IPS DF 19.7 (cell line): ENCODE measurements at regions not wholly inside any gene's neighbourhood (a gene's known extent, or its start where the extent isn't known, plus 50 kb on each side); places are given as distances from the start of the nearest gene placed in this dataset.

Experiments
- DNase-seq: peaks from one replicate; pipeline ENCODE4 v3.0.0-alpha.2; 2013; ENCODE audit warnings: low read depth, low spot score

DNA sequence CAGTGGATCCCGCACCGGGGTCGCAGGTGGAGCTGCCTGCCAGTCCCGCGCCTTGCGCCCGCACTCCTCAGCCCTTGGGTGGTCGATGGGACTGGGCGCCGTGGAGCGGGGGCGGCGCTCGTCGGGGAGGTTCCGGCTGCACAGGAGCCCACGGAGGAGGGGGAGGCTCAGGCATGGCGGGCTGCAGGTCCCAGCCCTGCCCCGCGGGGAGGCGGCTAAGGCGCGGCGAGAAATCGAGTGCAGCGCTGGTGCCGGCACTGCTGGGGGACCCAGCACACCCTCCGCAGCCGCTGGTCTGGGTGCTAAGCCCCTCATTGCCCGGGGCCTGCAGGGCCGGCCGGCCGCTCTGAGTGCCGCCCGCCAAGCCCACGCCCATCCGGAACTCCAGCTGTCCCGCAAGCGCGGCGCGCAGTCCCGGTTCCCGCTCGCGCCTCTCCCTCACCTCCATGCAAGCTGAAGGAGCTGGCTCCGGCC is 120.6 kb upstream of the MEF2C start:
- DNase-seq, result no peak

DNA sequence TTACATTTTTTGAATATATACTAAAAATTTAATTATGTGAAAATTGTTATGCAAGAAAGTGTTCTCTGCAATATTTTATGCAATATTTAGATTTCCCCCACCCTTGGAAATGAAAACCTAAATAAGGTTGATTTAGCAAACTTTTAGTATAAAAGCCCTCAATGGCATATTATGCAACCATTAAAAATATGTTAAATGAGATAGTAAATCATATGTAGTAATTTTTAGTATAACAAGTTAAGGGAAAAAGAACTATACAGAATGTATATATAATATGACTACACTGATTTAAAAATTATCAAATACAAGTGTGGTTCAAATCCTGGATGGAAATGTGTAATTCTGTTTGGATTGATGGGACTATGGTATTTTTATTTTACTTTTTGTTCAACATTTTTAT is 116.9 kb upstream of the MEF2C start:
- DNase-seq, result no peak

DNA sequence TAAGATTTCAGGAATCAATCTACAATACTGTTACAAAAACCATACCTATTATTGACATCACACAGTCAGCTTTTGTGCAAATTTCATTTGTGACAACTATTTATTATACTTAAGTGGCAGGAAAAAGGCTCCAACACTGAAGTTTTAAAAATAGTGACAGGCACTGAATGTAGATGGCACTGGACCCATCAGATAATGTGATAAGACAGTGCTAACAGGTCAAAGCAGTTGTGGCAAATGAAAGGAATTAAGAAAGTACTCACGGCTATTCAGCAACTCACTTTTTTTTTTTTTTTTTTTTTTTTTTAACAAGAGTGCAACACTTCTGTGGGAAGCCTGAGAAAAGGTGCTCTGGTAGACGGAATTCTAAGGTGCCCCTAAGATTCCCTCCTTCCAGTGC is 115.0 kb upstream of the MEF2C start:
- no peak for DNase-seq

GRCh38 chr5:88984040-88984439 is 101.1 kb upstream of the MEF2C start:
- DNase-seq, result no peak

DNA sequence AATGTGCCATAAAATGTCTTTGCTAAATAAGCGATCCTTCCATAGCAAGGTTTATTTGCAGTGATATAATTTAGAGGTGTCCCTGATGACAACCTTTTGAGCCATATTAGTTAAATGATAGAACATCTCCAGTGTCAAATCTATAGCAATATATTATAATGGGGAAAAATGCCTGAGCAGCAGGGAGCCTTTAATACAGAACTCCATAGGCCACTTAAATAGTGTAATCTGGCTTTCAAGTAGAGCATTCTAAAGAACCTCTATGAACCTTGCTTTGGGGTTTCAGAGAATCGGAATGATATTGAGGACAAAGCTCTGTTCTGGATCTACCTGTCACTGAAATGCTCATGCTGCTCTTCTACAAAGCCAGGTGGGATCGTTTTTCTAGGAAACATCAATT is 96.7 kb upstream of the MEF2C start:
- no peak for DNase-seq

- no peak for DNase-seq
Measured at GRCh38 chr5:88979244-88979643, 96.3 kb upstream of the MEF2C start.

- DNase-seq, result no peak
Measured at GRCh38 chr5:88976914-88977313, 93.9 kb upstream of the MEF2C start.

DNA sequence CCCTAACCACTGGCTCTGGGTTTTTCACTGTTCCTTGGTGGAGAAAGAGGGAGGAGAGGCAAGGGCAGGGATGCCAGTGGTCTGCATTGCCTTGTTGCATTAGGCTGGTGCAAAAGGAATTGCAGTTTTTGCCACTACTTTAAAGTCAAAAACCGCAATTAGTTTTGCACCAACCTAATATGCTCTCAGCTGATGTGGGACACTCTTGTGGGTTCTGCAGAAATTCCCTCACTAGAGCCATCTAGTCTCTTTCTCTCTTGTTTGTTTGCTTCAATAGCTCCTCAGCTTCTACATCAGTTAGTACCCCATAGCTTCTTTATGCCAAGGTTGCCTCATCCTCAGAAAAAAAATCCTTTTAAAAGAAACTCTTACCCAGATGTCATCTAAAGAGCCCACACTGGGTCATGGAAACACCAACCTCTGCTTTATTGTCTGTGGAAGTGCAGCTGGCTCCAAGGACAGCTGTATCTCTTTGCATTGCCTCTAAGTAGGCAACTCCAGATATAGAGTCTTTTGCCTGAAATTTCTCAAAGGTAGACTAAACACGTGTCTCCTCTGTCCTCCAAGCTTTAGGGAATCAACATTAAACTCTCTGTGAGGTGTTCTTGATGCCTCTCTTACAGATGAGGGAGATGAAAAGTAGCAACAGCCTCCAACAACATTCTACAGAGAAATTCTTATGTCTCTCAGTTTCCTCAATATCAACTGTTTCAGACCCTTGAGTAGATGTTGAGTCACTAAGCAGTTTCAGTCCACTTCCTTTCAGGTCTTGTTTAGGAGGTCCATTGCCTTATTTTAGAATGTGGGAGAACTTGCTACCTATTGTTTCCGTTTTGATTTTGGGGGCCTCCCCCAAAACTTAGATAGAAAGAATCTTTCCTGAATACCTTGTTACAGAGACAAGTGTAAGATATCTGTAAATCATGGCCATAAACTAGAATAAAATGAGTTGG is 84.9 kb upstream of the MEF2C start:
- DNase-seq, result no peak

DNA sequence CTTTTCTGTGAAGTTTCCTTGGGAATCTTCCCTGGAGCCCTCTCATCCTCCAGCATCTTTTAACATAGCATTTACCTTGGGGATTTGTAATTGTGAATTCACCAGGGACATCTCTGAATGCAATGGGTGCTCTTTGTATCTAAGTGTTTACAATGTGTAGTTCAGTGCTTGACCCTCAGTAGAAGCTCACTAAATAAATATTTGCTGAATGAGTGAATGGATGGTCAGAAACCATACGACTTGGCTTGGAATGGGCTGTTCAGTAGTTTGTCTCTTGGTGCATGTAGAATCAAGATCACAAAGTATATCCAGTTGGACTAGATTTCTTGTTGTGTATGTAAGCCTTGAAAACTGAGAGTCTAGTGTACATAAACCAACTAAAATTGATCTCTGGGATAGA is 81.8 kb upstream of the MEF2C start:
- no peak for DNase-seq

DNA sequence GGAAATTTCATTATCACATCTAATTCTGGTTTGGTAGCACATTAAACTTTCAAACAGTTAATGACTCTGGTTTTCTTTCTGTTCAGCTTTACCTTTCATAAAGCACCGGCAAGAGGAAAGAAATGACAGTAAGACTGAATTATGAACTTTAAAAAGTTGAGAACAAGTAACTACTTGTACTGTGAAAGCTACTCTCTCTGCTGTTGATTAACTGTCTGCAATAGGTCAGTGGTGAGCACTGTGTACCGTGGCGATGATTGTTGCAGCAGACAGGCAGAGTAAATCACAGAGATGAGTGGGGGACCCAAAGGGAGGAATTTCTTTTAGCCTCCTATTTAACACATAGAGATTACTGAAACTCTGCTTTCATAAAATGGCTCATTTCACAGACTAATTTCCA is 74.0 kb upstream of the MEF2C start:
- DNase-seq, result no peak

- no peak for DNase-seq
Measured at GRCh38 chr5:88956416-88956815, 73.4 kb upstream of the MEF2C start.

DNA sequence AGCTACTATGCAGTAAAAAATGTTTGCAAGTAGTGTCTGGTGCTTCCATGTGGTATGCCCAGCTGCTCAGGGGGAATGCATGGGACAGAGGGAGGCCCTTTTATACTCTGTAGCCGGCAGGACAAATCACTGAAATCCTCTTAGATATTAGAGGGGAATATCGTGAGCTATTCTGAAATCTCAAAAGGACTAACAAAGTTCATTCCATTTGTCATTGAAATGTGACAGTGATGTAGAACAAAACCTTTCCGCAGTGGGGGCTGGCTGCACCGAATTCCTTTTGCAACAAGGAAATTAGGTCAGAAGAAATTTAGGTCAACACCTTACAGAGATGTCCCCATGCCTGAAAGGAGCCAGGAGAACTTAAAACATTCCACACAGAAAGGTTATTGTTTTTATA is 72.4 kb upstream of the MEF2C start:
- DNase-seq, result no peak

GRCh38 chr5:88954511-88954910 is 71.5 kb upstream of the MEF2C start:
- no peak for DNase-seq

- DNase-seq, result no peak
Measured at GRCh38 chr5:88952996-88953643, 70.1 kb upstream of the MEF2C start.

DNA sequence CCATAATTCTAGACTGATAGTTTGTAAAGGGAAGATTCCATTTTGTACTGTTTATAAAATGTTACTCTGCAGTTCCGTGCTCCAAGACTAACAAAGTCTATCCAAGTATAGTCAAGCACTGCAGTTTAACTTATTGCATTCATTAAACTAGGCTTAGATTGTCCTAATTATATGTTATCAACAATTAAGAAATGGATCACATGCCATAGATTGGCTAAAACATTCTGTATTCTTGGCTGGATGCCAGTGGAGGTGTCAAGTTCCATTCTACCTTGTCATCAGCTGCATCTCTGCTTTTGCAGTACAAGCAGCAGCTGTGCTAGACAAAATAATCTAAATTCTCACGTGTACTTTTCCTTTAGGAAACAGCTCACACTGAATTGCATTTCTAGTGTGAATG is 69.4 kb upstream of the MEF2C start:
- DNase-seq, result no peak

DNA sequence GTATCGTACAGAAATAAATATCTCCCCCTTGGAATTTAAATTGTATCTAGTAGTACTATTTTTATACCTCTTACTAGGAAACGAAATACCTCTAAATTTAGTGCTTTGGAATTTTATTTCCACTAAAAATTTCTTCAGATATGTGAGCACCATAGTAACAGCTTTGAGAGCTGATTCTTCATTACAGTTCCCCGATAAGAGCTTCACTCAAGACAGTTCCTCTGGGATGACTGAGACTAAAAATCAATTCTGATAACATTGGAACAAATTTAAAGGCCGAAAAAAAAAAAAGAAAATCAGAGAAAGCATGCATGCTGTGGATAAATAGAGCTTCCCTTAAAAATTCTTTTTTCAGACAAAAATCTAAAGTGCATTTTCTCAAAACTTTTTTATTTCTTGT is 68.5 kb upstream of the MEF2C start:
- DNase-seq, result no peak

DNA sequence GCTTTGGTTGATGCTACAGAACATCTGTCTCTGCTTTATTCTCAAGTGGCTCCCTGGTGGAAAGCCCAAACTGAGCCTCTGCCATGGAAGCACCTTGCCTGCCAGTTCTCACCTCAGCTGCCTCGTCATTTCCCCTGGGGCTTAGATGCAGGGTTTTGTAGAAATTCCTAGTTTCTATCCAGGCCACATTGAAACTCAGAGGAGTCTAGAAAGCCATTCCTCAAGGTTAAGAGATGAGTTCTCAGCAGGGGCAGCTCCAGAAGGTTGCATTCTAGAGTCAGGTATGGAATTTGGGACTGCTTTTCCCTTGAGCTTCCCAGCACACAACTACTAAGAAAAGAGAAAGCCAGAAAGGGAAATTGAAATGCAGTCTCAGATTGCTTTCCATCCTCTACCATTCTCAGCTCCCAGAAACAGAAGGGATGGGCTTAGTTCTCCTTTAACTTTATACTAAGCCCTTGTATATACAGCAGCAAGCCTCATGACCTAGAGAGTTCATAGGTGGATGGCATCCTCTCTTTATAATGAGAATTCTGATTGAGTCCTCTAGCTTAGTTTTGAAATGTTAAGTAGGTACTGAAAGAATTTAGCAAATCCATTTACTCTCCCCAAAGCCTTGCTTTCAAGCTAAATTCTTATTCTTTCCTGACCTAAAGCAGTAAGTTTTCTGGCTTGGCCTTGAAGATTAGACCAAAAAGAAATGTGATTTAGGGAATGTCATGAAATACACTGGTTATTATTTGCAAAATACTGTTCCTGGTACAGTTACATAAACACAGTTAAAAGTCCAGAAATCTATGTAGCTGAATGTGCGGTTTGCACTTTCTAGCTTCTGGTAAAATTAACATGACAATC is 66.0 kb upstream of the MEF2C start:
- DNase-seq, result no peak

DNA sequence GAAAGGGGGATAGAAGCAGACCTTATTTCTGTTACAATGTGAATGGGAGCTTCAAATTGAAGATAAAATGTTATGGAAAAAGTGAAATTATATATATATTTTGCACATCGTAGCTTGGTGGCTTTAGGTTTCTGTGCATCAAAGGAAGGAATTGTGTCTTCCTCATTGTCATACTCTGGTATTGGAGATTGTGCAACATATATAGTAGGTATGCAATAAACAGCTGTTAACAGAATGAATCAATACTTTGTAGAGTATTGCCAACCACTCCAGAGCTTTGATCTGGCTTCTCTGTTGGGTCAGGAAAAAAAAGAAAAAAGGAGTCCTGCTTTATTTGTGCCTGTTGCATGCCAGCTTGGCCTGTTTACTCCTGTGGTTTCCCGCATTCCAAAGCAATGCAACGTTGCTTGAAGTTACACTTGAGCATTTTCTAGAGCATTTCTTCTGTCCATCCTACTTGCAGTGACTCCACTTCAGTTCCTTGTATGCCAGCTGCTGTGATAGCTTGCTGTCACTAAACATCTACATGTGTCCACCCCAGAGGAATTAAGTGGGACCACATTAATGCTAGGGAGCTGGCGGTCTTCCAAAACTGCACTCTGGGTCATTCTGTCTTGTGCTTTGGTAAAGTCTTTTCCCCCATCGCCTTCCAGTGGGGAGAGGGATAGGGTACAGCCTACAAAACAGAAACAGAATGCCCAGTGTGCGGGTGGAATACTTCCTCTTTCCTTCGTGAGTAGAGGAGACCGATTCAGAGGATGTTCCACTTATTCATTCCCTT is 62.0 kb upstream of the MEF2C start:
- DNase-seq, result no peak

DNA sequence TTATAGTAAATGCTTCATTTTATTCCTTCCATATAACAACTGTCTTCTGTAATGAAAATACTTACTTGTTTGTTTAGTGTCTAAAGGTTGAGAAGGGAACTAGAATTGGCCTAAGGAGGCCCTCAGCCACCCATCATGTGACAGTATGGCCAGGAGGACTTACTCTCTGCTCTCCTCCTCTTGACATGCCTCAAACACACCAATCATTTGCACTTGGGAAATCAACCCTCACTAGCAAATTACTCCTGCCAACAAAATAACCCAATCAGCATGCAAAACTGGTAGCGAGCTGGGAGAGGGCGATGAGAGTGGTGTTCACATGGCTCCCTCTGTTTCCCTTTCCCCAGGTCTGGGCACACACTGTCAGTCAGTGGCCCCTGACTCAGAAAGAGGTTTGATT is 58.6 kb upstream of the MEF2C start:
- no peak for DNase-seq

GRCh38 chr5:88940713-88941112 is 57.7 kb upstream of the MEF2C start:
- DNase-seq, result no peak

GRCh38 chr5:88939300-88939699 is 56.3 kb upstream of the MEF2C start:
- DNase-seq, result no peak
